GM21825 (cell line): ENCODE measurements at regions not wholly inside any gene's neighbourhood (a gene's known extent, or its start where the extent isn't known, plus 50 kb on each side); places are given as distances from the start of the nearest gene placed in this dataset.

Experiments
- ATAC-seq: cut with Tn5 transposase; IDR thresholded peaks from one replicate; pipeline ENCODE4 v1.9.1; 2021; ENCODE audit warnings: mild to moderate bottlenecking, moderate library complexity; ENCODE audit not compliant: unreplicated experiment

- ATAC-seq, result no peak
Measured at GRCh38 chr4:116872941-116873340, 212.4 kb downstream of the TRAM1L1 start.

DNA sequence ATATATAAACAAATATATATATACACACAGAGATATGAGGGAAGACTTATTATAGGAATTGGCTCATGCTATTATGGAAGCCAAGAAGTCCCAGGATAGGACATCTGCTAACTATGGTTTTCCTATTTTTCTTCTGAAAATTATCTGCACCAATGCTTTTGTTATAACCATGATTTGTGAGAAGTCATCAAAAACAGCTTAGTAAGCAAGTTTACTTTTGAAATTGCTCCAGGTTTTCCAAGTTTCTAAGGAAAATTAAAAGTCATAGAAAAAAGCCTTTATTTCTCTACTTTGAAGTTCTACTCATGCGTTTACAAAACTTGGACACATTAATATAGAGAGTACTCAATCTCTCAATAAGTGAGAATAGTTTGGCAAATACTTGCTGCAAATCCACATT, 213.1 kb downstream of the TRAM1L1 start:
- no peak for ATAC-seq

- ATAC-seq, result no peak
Measured at GRCh38 chr4:116870686-116871085, 214.7 kb downstream of the TRAM1L1 start.

GRCh38 chr4:116866106-116866505, 219.3 kb downstream of the TRAM1L1 start:
- no peak for ATAC-seq

DNA sequence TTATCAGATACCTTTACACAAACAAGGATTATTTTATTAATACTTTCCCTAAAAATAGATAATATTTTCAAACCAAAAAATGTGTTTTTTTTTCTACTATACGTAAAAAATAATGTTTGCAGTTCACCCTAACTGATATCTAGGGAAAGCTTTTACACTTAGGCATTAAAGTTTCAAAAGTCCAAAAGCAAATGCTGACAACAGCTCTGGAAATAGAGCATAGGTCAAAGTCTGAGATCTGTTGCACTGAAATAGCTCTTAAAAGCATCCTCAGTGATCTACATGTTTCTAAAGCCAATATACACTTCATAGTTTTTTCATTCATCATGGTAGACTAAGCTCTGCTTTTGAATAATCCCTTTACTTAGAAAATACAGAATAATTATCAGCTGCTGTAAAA, 222.8 kb downstream of the TRAM1L1 start:
- no peak for ATAC-seq

- no peak for ATAC-seq
Measured at GRCh38 chr4:116860891-116861290, 224.5 kb downstream of the TRAM1L1 start.

DNA sequence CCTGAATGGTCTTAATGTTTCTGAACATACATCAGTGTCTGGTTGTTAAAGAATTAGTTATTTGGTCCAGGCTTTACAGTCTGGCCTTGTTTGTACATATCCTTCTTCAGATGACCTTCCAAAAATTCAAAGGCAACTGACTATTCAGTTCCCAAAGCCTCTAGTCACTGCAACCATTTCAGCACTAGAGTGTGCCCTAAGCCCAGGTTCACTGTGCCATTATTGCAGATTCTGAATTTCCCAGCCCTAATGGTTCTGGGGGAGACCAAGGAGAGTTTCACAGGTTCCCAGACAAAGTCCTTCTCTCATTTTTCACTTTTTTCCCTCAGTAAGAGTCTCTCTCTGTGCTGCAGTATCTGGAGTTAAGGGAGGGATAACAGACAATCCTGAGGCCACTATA, 235.8 kb downstream of the TRAM1L1 start:
- ATAC-seq, result no peak

DNA sequence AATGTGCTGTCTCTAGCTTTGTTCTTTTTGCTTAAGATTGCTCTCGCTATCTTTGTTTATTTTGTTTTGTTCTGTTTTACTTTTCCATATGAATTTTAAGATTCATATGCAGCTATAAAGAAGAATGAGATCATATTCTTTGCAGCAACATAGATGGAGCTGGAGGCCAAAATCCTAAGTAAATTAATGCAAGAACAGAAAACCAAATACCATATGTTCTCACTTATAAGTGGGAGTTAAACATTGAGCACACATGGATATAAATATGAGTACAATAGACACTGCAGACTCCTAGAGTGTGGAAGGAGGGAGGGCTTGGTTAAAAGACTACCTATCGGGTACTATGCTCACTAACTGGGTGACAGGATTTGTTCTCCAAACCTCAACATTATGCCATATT, 237.8 kb downstream of the TRAM1L1 start:
- ATAC-seq, result no peak

DNA sequence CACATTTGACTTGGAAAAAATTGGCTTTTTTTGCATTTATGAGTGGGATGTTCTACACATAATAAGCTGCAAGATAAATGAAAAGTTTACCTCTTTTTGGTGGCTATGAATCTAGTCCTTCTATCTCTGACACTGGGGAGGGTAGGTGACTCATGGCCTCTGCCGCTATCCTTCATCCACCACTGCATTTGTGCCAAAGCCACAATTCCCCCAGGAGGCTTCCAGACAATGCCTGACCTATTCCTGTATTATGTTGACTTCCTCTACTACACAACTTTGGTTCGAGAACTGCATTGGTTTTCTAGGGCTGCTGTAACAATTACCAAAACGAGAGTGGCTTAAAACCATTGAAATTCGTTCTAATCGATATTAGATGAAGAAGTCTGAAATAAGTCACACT, 245.6 kb downstream of the TRAM1L1 start:
- ATAC-seq, result no peak

DNA sequence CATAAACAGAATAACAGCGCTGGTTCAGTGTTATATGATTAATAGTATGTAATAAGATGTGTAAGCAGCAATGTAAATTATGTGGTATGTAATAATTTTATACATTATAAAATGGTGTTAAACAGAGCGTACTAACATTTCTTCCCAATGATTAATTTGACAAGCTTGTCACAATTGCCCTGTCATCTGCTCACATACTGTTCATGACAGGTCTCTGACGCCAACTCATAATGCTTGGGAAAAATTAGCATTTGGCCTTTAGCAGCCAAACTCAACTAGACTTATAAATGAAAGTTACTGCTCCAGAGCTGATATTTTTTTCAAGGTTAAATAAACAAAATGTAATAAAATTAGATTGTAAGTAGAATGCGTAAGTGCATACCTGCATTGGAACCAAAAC, 246.8 kb downstream of the TRAM1L1 start:
- ATAC-seq, result no peak

DNA sequence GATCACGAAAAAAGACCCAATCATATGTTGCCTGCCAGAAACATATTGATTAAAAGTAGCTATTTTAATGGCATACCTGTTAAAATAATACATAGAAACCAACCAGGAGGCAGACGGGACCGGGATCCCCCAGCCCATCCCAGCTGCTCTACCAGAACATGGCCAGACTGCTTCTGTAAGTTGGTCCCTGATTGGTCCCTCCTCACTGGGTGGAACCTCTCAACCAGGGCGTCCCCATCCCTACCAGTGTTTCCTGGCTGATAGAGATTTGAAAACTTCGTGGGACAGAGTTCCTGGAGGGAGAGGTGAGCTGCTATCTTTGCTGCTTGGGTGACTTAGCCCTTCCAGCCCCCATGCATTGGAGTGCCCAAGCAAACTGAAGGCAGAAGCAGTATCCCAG, 256.2 kb downstream of the TRAM1L1 start:
- ATAC-seq, result no peak

- no peak for ATAC-seq
Measured at GRCh38 chr4:116824172-116824571, 261.2 kb downstream of the TRAM1L1 start.

GRCh38 chr4:116811730-116812129, 273.6 kb downstream of the TRAM1L1 start:
- no peak for ATAC-seq

DNA sequence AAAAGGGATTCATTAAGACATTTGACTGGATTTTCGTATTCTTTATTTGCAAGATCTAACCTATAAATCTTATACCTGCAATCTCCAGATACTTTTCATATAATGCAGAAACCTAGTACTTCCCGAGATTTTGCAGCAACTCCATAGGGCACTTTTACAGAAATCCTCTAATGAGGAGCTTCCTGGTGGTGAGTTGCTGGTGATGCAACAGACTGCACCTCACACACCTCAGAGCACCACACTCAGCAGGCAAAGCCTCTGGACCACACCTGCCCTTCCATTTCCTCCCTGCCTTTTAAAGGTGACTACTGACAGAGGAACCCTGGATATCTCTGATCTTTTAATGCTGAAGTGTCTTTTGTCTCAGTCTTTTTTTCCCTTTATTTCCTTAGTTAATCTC, 289.4 kb downstream of the TRAM1L1 start:
- no peak for ATAC-seq

GRCh38 chr4:116788723-116789122, 296.7 kb downstream of the TRAM1L1 start:
- no peak for ATAC-seq

- no peak for ATAC-seq
Measured at GRCh38 chr4:116755051-116755450, 330.3 kb downstream of the TRAM1L1 start.

DNA sequence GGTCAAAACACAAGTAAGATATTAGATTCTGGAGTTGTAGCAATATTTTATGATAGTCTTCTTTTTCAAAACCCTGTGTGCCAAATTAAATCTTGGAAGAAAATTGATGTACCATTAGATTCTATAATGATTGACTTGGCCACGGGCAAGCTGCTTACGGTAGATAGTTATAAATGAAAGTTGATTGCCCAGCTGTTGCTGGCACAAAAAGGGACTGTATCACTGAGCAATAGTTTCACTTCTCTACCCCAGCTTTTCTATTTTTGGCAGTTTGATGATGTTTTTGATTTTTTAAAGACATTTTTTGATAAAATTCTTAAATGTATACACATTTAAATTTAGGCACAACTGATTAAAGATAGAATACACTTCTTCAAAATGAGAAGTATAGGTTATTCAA, 333.3 kb downstream of the TRAM1L1 start:
- ATAC-seq, result no peak

GRCh38 chr4:116736756-116737155, 348.6 kb downstream of the TRAM1L1 start:
- no peak for ATAC-seq

DNA sequence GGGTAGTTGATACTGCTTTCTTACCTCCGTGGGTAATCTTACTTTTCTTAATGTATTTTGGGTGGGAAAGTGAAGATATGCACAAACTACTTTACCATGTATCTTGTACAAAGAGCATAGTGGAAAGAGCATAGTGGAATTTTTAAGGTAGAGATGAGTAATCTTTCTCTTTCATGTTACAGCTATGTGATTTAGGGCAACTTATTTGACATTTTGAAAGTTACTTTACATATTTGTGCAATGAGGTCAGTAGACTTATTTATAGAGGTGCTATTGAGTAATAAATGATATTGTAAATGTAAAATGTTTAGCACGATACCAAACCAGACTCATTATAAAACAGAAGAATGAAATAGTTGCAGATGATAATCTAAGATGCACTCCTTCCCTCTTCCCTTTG, 351.2 kb downstream of the TRAM1L1 start:
- ATAC-seq, result no peak

DNA sequence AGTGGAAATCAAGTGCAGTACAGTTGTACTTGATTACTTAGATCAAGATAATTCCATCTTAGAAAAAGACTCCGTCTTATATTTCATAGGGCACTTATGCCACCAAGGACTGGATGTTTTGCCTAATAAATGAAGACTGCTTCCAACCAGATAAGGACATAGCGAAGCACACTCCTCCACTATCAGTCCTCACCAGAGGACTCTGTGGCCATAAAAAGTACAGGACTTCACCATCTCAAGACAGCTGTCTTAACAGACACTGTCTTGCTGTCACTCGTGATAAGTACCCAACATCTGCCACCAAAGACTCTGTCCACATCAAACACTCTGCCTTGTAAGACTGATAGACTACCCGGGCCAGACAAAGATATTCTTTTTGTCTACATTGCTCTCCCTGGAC, 352.0 kb downstream of the TRAM1L1 start:
- no peak for ATAC-seq

DNA sequence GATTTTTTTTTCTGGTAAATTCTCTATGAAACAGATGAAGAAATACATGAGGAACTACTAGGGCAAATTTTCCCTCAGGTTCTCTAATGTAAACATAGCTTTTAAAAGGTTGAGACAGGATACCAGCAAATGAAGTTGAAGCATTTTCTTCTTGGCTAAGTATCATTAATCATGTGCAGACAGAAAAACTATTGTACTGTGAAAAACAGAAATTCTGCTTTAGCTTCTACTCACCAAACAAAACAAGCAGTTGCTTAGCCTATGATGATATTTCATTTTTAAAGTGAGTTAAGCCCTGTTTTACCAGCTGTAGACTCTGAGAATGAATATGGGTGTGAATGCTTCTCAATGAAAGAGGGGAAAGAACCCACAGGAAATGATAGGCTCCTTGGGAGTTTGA, 358.9 kb downstream of the TRAM1L1 start:
- ATAC-seq, result no peak

DNA sequence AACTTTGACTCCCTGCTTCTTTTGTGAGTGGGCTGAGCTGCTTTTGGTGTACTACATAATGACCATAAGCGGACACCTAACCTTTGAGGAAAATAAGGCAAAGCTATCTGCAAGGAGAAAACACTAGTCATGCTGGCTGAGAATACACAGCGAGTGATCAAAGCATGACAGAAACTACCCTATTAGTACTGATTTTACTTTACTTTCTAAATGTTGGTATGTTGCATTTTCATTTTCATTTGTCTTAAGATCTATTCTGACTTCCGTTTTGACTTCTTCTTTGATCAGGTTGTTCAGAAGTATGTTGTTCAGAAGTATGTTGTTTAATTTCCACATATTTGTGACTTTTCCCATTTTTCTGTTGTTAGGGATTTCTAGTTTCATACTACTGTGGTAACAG, 361.1 kb downstream of the TRAM1L1 start:
- no peak for ATAC-seq

DNA sequence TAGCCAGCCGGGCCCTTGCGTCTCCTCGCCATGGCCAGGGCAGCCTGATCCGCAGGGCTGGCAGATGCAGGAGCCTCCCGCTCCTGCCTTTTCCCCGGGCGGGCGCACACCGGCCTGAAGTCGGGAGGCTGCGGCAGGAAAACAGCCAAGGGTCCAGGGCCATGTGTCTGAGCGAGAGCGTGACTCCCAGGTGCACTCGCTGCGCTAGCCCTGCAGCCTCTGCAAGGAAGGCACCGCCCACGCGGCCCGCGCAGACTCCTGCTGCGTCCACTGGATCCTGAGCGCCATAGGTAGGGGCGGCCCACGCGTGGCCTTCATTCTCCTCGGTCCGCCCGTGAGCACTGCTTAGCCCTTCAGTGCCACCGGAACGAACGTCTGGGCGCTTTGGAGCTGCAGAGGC, 379.9 kb downstream of the TRAM1L1 start:
- no peak for ATAC-seq

DNA sequence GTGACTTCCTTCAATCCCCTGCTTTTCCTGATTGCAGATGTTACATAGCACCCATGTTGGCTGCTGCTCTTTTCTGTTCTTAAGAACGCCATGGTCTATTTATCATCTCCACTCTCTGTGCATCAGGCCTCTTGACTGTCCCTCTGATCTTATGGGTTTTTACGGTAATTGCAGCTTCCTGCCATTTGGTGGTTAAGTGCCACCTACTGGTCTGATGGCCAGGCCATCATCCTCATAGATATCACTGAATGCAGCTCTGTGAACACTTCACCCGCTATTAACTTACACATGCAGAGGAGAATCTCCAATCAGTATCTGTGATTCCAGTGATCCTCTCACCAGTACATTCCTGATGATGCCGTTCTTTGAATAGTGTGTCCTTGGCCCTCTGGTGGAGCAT, 382.4 kb downstream of the TRAM1L1 start:
- ATAC-seq, result no peak
